ENCODE measurements at regions not wholly inside any gene's neighbourhood (a gene's known extent, or its start where the extent isn't known, plus 50 kb on each side); places are given as distances from the start of the nearest gene placed in this dataset.

DNA sequence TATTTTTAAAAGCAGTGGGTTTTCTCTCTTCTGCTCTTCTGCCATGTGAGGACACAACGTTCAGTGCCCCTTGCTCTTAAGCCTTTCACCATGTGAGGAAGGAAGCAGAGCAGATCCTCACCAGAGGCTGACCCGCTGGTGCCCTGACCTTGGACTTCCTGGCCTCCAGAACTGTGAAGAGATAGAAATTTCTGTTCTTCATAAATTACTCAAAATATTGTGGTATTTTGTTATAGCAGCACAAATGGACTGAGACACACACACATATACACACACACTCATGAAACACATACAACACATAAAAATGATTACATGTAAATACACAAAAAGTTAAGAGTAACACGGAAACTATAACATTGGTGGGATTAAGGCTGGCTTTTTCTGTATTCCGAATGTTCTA lies 244.8 kb upstream of the NOCT start:
- DNase-seq (ENCODE audit: low spot score in 2 of 2), result no peak
- no peaks in the 10 kb centered on the region for H3K9me3 ChIP-seq
- H3K4me1 ChIP-seq, result no peaks in the 10 kb centered on the region
- no peak for TF ChIP-seq POLR2AphosphoS5 (IDR thresholded peaks at IDR 0.05)
- TF ChIP-seq, protein P1, sequence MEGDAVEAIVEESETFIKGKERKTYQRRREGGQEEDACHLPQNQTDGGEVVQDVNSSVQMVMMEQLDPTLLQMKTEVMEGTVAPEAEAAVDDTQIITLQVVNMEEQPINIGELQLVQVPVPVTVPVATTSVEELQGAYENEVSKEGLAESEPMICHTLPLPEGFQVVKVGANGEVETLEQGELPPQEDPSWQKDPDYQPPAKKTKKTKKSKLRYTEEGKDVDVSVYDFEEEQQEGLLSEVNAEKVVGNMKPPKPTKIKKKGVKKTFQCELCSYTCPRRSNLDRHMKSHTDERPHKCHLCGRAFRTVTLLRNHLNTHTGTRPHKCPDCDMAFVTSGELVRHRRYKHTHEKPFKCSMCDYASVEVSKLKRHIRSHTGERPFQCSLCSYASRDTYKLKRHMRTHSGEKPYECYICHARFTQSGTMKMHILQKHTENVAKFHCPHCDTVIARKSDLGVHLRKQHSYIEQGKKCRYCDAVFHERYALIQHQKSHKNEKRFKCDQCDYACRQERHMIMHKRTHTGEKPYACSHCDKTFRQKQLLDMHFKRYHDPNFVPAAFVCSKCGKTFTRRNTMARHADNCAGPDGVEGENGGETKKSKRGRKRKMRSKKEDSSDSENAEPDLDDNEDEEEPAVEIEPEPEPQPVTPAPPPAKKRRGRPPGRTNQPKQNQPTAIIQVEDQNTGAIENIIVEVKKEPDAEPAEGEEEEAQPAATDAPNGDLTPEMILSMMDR (IDR thresholded peaks at IDR 0.05), result no peak
- no peak for TF ChIP-seq POLR2A (IDR thresholded peaks at IDR 0.05)
- no peak for TF ChIP-seq EP300 (IDR thresholded peaks at IDR 0.05)
- WGBS, result 87% methylated on average over 4 of the region's 4 CpGs
- H3K27me3 ChIP-seq, result peaks cover 2% of the 10 kb centered on the region
- no peak overlapping the region for H3K4me3 ChIP-seq
- no peaks in the 10 kb centered on the region for H3K36me3 ChIP-seq
- H3K27ac ChIP-seq, result no peak overlapping the region

DNA sequence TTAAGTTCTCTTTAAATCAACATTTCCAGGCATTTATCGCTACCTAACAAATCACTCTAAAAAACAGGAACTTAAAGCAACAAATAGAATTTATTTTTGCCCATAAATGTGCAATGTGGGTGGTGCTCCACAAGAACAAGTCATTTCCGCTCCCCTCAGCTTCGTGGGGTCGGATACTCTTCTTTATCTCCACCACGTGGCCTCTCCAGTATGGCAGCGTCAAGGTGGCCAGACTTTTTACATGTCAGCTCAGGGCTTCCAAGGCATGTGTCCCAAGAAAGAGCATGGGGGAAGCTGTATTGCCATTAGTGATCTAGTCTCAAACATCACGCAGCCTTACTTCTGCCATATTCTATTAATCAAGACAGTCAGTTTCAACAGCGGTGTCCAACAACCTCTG lies 249.2 kb upstream of the NOCT start:
- no peak overlapping the region for H3K4me3 ChIP-seq
- no peaks in the 10 kb centered on the region for H3K27me3 ChIP-seq
- H3K36me3 ChIP-seq, result no peaks in the 10 kb centered on the region
- H3K27ac ChIP-seq, result no peak overlapping the region
- DNase-seq (ENCODE audit: low spot score in 2 of 2), result no peak
- 92% methylated on average over 8 of the region's 8 CpGs for WGBS
- TF ChIP-seq, protein P1 (IDR thresholded peaks at IDR 0.05), result no peak
- no peak for TF ChIP-seq POLR2A (IDR thresholded peaks at IDR 0.05)
- TF ChIP-seq POLR2AphosphoS5 (IDR thresholded peaks at IDR 0.05), result no peak
- no peak for TF ChIP-seq EP300 (IDR thresholded peaks at IDR 0.05)
- no peaks in the 10 kb centered on the region for H3K9me3 ChIP-seq
- no peaks in the 10 kb centered on the region for H3K4me1 ChIP-seq

DNA sequence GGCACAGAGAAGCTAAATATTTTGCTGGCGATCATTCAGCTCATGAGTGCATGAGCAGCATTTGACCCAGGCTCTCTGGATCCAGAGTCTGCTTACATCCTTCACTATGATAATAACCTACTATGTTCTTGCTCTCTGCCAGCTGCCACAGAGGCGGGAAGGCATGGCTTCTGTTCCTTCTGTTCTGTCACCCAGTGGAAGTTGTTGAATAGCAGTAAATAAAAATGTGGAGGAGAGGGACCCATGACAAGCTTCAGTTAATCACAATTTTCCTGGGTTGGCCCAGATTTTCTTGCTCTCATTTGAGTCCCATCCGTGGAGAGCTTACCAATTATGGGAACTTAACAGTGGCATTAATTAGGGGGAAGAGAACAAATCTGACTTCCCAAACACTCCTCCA lies 250.1 kb upstream of the NOCT start:
- H3K4me1 ChIP-seq, result no peaks in the 10 kb centered on the region
- 96% methylated on average over 3 of the region's 3 CpGs for WGBS
- no peak overlapping the region for H3K27ac ChIP-seq
- no peaks in the 10 kb centered on the region for H3K9me3 ChIP-seq
- no peaks in the 10 kb centered on the region for H3K27me3 ChIP-seq
- TF ChIP-seq POLR2A (IDR thresholded peaks at IDR 0.05), result no peak
- TF ChIP-seq EP300 (IDR thresholded peaks at IDR 0.05), result no peak
- no peak for TF ChIP-seq POLR2AphosphoS5 (IDR thresholded peaks at IDR 0.05)
- TF ChIP-seq, protein P1 (IDR thresholded peaks at IDR 0.05), result no peak
- DNase-seq (ENCODE audit: low spot score in 2 of 2), result no peak
- H3K4me3 ChIP-seq, result no peak overlapping the region
- no peaks in the 10 kb centered on the region for H3K36me3 ChIP-seq

DNA sequence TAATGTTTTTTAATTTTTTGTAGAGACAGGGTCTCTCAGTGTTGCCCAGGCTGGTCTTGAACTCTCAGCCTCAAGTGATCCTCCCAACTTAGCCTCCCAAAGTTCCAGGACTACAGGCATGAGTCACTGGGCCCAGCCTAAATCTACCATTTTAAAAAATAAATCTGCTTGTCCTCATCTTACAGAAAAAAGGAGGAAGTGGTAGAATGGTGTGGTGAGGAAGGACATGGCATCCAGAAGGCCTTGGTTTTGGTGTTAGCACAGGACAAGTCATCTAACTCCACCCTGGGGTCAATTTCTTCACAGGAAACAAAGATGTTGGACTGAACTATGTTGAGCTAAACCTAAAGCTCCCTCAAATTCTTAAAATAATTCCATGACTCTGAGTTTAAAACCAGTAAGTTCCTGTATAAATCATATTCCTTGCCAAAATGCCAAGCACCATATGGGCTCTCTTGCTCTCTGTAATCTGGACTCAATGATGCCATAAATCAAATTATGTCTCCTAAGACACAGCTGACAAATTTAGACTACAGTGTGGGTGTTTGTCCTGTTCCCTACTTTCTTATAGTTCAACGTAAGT lies 253.9 kb upstream of the NOCT start:
- TF ChIP-seq POLR2A (IDR thresholded peaks at IDR 0.05) (no peak), EP300 (IDR thresholded peaks at IDR 0.05) (no peak), POLR2AphosphoS5 (IDR thresholded peaks at IDR 0.05) (no peak)
- TF ChIP-seq, protein P1 (IDR thresholded peaks at IDR 0.05), result no peak
- 86% methylated on average over 1 of the region's 1 CpG for WGBS
- no peaks in the 10 kb centered on the region for H3K36me3 ChIP-seq
- no peaks in the 10 kb centered on the region for H3K27me3 ChIP-seq
- no peaks in the 10 kb centered on the region for H3K9me3 ChIP-seq
- no peaks in the 10 kb centered on the region for H3K4me1 ChIP-seq
- no peak overlapping the region for H3K27ac ChIP-seq
- no peak overlapping the region for H3K4me3 ChIP-seq
- DNase-seq (ENCODE audit: low spot score in 2 of 2), result no peak

DNA sequence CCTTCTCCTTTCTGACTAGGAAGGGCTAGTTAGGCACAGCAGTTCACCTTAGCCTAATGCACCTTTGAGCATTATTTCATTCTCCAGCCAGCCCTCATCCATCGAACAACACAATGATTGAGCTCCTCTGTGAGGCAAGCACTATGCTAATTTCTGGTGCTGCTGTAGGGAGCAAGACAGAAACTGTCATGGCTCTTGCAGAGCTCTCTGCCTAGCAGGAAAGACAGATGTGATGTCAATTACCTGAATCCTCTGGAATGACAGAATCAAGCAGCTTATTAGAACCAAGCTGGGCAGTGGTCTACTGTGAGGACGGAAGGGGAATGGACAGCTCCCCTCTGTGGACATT lies 256.1 kb upstream of the NOCT start:
- H3K36me3 ChIP-seq, result no peaks in the 10 kb centered on the region
- no peaks in the 10 kb centered on the region for H3K9me3 ChIP-seq
- 89% methylated on average over 2 of the region's 2 CpGs for WGBS
- TF ChIP-seq POLR2A (IDR thresholded peaks at IDR 0.05), result no peak
- TF ChIP-seq POLR2AphosphoS5 (IDR thresholded peaks at IDR 0.05), result no peak
- TF ChIP-seq, protein P1 (IDR thresholded peaks at IDR 0.05), result no peak
- no peak for TF ChIP-seq EP300 (IDR thresholded peaks at IDR 0.05)
- no peaks in the 10 kb centered on the region for H3K4me1 ChIP-seq
- no peaks in the 10 kb centered on the region for H3K27me3 ChIP-seq
- H3K4me3 ChIP-seq, result no peak overlapping the region
- no peak for DNase-seq (ENCODE audit: low spot score in 2 of 2)
- no peak overlapping the region for H3K27ac ChIP-seq
